ENCODE measurements at regions not wholly inside any gene's neighbourhood (a gene's known extent, or its start where the extent isn't known, plus 50 kb on each side); places are given as distances from the start of the nearest gene placed in this dataset.

- no peak for DNase-seq (ENCODE audit: low read depth in 2 of 2)
Measured at GRCh38 chr6:165755583-165755982, 92.5 kb upstream of the PDE10A start.

- no peak for DNase-seq (ENCODE audit: low read depth in 2 of 2)
Measured at GRCh38 chr6:165753506-165753905, 90.5 kb upstream of the PDE10A start.

GRCh38 chr6:165752451-165752850 lies 89.4 kb upstream of the PDE10A start:
- no peak for DNase-seq (ENCODE audit: low read depth in 2 of 2)

GRCh38 chr6:165751486-165751885 lies 88.4 kb upstream of the PDE10A start:
- DNase-seq (ENCODE audit: low read depth in 2 of 2) = no peak

GRCh38 chr6:165749163-165749562 lies 86.1 kb upstream of the PDE10A start:
- DNase-seq (ENCODE audit: low read depth in 2 of 2) = no peak

GRCh38 chr6:165748390-165748789 lies 85.3 kb upstream of the PDE10A start:
- DNase-seq (ENCODE audit: low read depth in 2 of 2) = no peak

- no peak for DNase-seq (ENCODE audit: low read depth in 2 of 2)
Measured at GRCh38 chr6:165747963-165748362, 84.9 kb upstream of the PDE10A start.

- no peak for DNase-seq (ENCODE audit: low read depth in 2 of 2)
Measured at GRCh38 chr6:165746331-165746730, 83.3 kb upstream of the PDE10A start.

GRCh38 chr6:165745492-165745891 lies 82.5 kb upstream of the PDE10A start:
- no peak for DNase-seq (ENCODE audit: low read depth in 2 of 2)

GRCh38 chr6:165744555-165745228 lies 81.7 kb upstream of the PDE10A start:
- no peak for DNase-seq (ENCODE audit: low read depth in 2 of 2)

GRCh38 chr6:165743366-165743898 lies 80.4 kb upstream of the PDE10A start:
- DNase-seq (ENCODE audit: low read depth in 2 of 2) = no peak

GRCh38 chr6:165742047-165742446 lies 79.0 kb upstream of the PDE10A start:
- no peak for DNase-seq (ENCODE audit: low read depth in 2 of 2)

GRCh38 chr6:165737396-165737795 lies 74.4 kb upstream of the PDE10A start:
- no peak for DNase-seq (ENCODE audit: low read depth in 2 of 2)

GRCh38 chr6:165735065-165735464 lies 72.0 kb upstream of the PDE10A start:
- no peak for DNase-seq (ENCODE audit: low read depth in 2 of 2)

- no peak for DNase-seq (ENCODE audit: low read depth in 2 of 2)
Measured at GRCh38 chr6:165733489-165733791, 70.4 kb upstream of the PDE10A start.

GRCh38 chr6:165732696-165733488 lies 69.9 kb upstream of the PDE10A start:
- no peak for DNase-seq (ENCODE audit: low read depth in 2 of 2)

GRCh38 chr6:165729307-165729936 lies 66.4 kb upstream of the PDE10A start:
- no peak for DNase-seq (ENCODE audit: low read depth in 2 of 2)

GRCh38 chr6:165728216-165728615 lies 65.2 kb upstream of the PDE10A start:
- DNase-seq (ENCODE audit: low read depth in 2 of 2) = no peak

- DNase-seq (ENCODE audit: low read depth in 2 of 2) = no peak
Measured at GRCh38 chr6:165726965-165727381, 63.9 kb upstream of the PDE10A start.

GRCh38 chr6:165726290-165726875 lies 63.3 kb upstream of the PDE10A start:
- DNase-seq (ENCODE audit: low read depth in 2 of 2) = no peak

- DNase-seq (ENCODE audit: low read depth in 2 of 2) = no peak
Measured at GRCh38 chr6:165725201-165725600, 62.2 kb upstream of the PDE10A start.

GRCh38 chr6:165723326-165723725 lies 60.3 kb upstream of the PDE10A start:
- no peak for DNase-seq (ENCODE audit: low read depth in 2 of 2)

Measured in activated CD8-positive, alpha-beta memory T cell treated with anti-CD3 and anti-CD28 coated beads for 4 hours (primary cell).